HFFc6 (cell line): ENCODE measurements at regions not wholly inside any gene's neighbourhood (a gene's known extent, or its start where the extent isn't known, plus 50 kb on each side); places are given as distances from the start of the nearest gene placed in this dataset.

Source experiments
- DNase-seq: peaks from one replicate; pipeline ENCODE4 v3.0.0-alpha.2; 2018
- H3K27ac Mint-ChIP-seq: 2 replicates; pipeline ENCODE4 v1.8.0; 2020; ENCODE audit warnings: mild to moderate bottlenecking, mixed read lengths
- H3K27me3 Mint-ChIP-seq: 2 replicates; pipeline ENCODE4 v1.8.0; 2021; ENCODE audit warnings: mild to moderate bottlenecking, moderate library complexity, mixed read lengths; ENCODE audit not compliant: insufficient read depth
- H3K36me3 Mint-ChIP-seq: 2 replicates; pipeline ENCODE4 v1.8.0; 2021; ENCODE audit warnings: low read depth, mixed read lengths
- H3K4me1 Mint-ChIP-seq: 2 replicates; pipeline ENCODE4 v1.8.0; 2020; ENCODE audit warnings: low read depth, mixed read lengths
- H3K4me3 Mint-ChIP-seq: 2 replicates; pipeline ENCODE4 v1.8.0; 2020; ENCODE audit warnings: mild to moderate bottlenecking, moderate library complexity, mixed read lengths
- H3K9me3 Mint-ChIP-seq: 2 replicates; pipeline ENCODE4 v1.8.0; 2020; ENCODE audit warnings: mild to moderate bottlenecking, mixed read lengths
- CTCF ChIP-seq: fragments of 200-600 bp; sonication (generic); IDR thresholded peaks from 2 replicates; pipeline ENCODE4 v1.5.0; 2021; ENCODE audit warnings: antibody characterized with exemption, mild to moderate bottlenecking

GRCh38 chr13:48804821-48805601 is 151.3 kb downstream of the CYSLTR2 start:
- Mint-ChIP-seq H3K4me1 (peaks cover 59% of the 10 kb centered on the region), H3K27ac (no peak overlapping the region), H3K27me3 (peaks cover 13% of the 10 kb centered on the region)

GRCh38 chr13:48806522-48806921 is 152.8 kb downstream of the CYSLTR2 start:
- H3K27me3 Mint-ChIP-seq: peaks cover 13% of the 10 kb centered on the region
- peaks cover 2% of the 10 kb centered on the region; the same call in 1 of the 2 replicates for H3K36me3 Mint-ChIP-seq
- no peak overlapping the region for H3K27ac Mint-ChIP-seq
- DNase-seq: peak; percentile 8
- H3K4me3 Mint-ChIP-seq: no peak overlapping the region
- TF ChIP-seq CTCF: no peak
- H3K4me1 Mint-ChIP-seq: peaks cover 50% of the 10 kb centered on the region
- no peaks in the 10 kb centered on the region for H3K9me3 Mint-ChIP-seq

More at GRCh38 chr13:48804821-48805601, 151.3 kb downstream of the CYSLTR2 start:
- Mint-ChIP-seq H3K4me3 (no peak overlapping the region), H3K9me3 (no peaks in the 10 kb centered on the region), H3K36me3 (no peaks in the 10 kb centered on the region)
- DNase-seq: no peak
- no peak for TF ChIP-seq CTCF

GRCh38 chr13:48808683-48809082 is 155.0 kb downstream of the CYSLTR2 start:
- peaks cover 46% of the 10 kb centered on the region for H3K4me1 Mint-ChIP-seq
- H3K36me3 Mint-ChIP-seq: peaks cover 5% of the 10 kb centered on the region
- DNase-seq: peak; percentile 48
- no peak overlapping the region for H3K27ac Mint-ChIP-seq
- H3K9me3 Mint-ChIP-seq: no peaks in the 10 kb centered on the region
- H3K4me3 Mint-ChIP-seq: no peak overlapping the region
- H3K27me3 Mint-ChIP-seq: peaks cover 5% of the 10 kb centered on the region; the same call in 1 of the 2 replicates
- no peak for TF ChIP-seq CTCF

GRCh38 chr13:48810013-48810412 is 156.3 kb downstream of the CYSLTR2 start:
- peaks cover 5% of the 10 kb centered on the region; the same call in 1 of the 2 replicates for H3K27me3 Mint-ChIP-seq
- no peak overlapping the region for H3K27ac Mint-ChIP-seq
- DNase-seq: no peak
- peaks cover 5% of the 10 kb centered on the region for H3K36me3 Mint-ChIP-seq
- H3K4me3 Mint-ChIP-seq: no peak overlapping the region
- H3K9me3 Mint-ChIP-seq: no peaks in the 10 kb centered on the region
- peaks cover 42% of the 10 kb centered on the region for H3K4me1 Mint-ChIP-seq
- TF ChIP-seq CTCF: no peak

- Mint-ChIP-seq H3K27ac (no peak overlapping the region), H3K9me3 (no peaks in the 10 kb centered on the region), H3K36me3 (peaks cover 5% of the 10 kb centered on the region), H3K4me3 (no peak overlapping the region), H3K27me3 (no peaks in the 10 kb centered on the region; the same call in none of the 2 replicates), H3K4me1 (peaks cover 40% of the 10 kb centered on the region)
- no peak for TF ChIP-seq CTCF
- no peak for DNase-seq
Observed at GRCh38 chr13:48813518-48813917, 159.8 kb downstream of the CYSLTR2 start.
